GM18858 (cell line): ENCODE measurements at regions not wholly inside any gene's neighbourhood (a gene's known extent, or its start where the extent isn't known, plus 50 kb on each side); places are given as distances from the start of the nearest gene placed in this dataset.
"Not testable (repeated sequence)": the region's sequence is repeated elsewhere in the genome, so short reads cannot be mapped to it uniquely, and the experiment has no call there.

Experiments used
- ATAC-seq: cut with Tn5 transposase; IDR thresholded peaks from one replicate; pipeline ENCODE4 v1.9.1; 2021; ENCODE audit not compliant: unreplicated experiment

GRCh38 chr6:155807243-155807642 is 351.6 kb upstream of the NOX3 start:
- ATAC-seq: no peak

- ATAC-seq: no peak
Measured at GRCh38 chr6:155801046-155801445, 345.4 kb upstream of the NOX3 start.

- ATAC-seq: not testable (repeated sequence)
Measured at GRCh38 chr6:155798876-155799275, 343.2 kb upstream of the NOX3 start.

- no peak for ATAC-seq
Measured at GRCh38 chr6:155795173-155795796, 339.6 kb upstream of the NOX3 start.

GRCh38 chr6:155791891-155792290 is 336.3 kb upstream of the NOX3 start:
- no peak for ATAC-seq

GRCh38 chr6:155791186-155791585 is 335.5 kb upstream of the NOX3 start:
- ATAC-seq: no peak

GRCh38 chr6:155787168-155787567 is 331.5 kb upstream of the NOX3 start:
- no peak for ATAC-seq

GRCh38 chr6:155786528-155786927 is 330.9 kb upstream of the NOX3 start:
- ATAC-seq: no peak

- no peak for ATAC-seq
Measured at GRCh38 chr6:155782739-155783459, 327.3 kb upstream of the NOX3 start.

- ATAC-seq: no peak
Measured at GRCh38 chr6:155782320-155782731, 326.7 kb upstream of the NOX3 start.

- no peak for ATAC-seq
Measured at GRCh38 chr6:155779456-155779855, 323.8 kb upstream of the NOX3 start.

GRCh38 chr6:155778336-155778735 is 322.7 kb upstream of the NOX3 start:
- no peak for ATAC-seq

GRCh38 chr6:155771822-155772221 is 316.2 kb upstream of the NOX3 start:
- no peak for ATAC-seq

GRCh38 chr6:155770856-155771255 is 315.2 kb upstream of the NOX3 start:
- ATAC-seq: no peak

GRCh38 chr6:155770313-155770712 is 314.7 kb upstream of the NOX3 start:
- no peak for ATAC-seq

- ATAC-seq: no peak
Measured at GRCh38 chr6:155765275-155766194, 309.9 kb upstream of the NOX3 start.

GRCh38 chr6:155762649-155763048 is 307.0 kb upstream of the NOX3 start:
- no peak for ATAC-seq

GRCh38 chr6:155755452-155755851 is 299.8 kb upstream of the NOX3 start:
- no peak for ATAC-seq

- not testable (repeated sequence) for ATAC-seq
Measured at GRCh38 chr6:155748778-155749177, 293.1 kb upstream of the NOX3 start.

- ATAC-seq: no peak
Measured at GRCh38 chr6:155747491-155747890, 291.9 kb upstream of the NOX3 start.

GRCh38 chr6:155740781-155741399 is 285.3 kb upstream of the NOX3 start:
- ATAC-seq: no peak
